GM19351 (cell line): ENCODE measurements at regions not wholly inside any gene's neighbourhood (a gene's known extent, or its start where the extent isn't known, plus 50 kb on each side); places are given as distances from the start of the nearest gene placed in this dataset.
"Not testable (repeated sequence)": the region's sequence is repeated elsewhere in the genome, so short reads cannot be mapped to it uniquely, and the experiment has no call there.

Experiments
- ATAC-seq: cut with Tn5 transposase; IDR thresholded peaks from one replicate; pipeline ENCODE4 v1.9.1; 2021; ENCODE audit warnings: mild to moderate bottlenecking, moderate library complexity; ENCODE audit not compliant: unreplicated experiment

- ATAC-seq, result no peak
Measured at GRCh38 chr13:78876915-78877549, 218.1 kb upstream of the OBI1 start.

GRCh38 chr13:78875792-78876580, 217.0 kb upstream of the OBI1 start:
- peak; percentile 81 for ATAC-seq

GRCh38 chr13:78868991-78869390, 210.0 kb upstream of the OBI1 start:
- ATAC-seq, result no peak

GRCh38 chr13:78867655-78868054, 208.7 kb upstream of the OBI1 start:
- ATAC-seq, result no peak

GRCh38 chr13:78866076-78866475, 207.1 kb upstream of the OBI1 start:
- not testable (repeated sequence) for ATAC-seq

- no peak for ATAC-seq
Measured at GRCh38 chr13:78862446-78862845, 203.5 kb upstream of the OBI1 start.

GRCh38 chr13:78852709-78853108, 193.8 kb upstream of the OBI1 start:
- ATAC-seq, result no peak

- ATAC-seq, result no peak
Measured at GRCh38 chr13:78845656-78846365, 186.9 kb upstream of the OBI1 start.

DNA sequence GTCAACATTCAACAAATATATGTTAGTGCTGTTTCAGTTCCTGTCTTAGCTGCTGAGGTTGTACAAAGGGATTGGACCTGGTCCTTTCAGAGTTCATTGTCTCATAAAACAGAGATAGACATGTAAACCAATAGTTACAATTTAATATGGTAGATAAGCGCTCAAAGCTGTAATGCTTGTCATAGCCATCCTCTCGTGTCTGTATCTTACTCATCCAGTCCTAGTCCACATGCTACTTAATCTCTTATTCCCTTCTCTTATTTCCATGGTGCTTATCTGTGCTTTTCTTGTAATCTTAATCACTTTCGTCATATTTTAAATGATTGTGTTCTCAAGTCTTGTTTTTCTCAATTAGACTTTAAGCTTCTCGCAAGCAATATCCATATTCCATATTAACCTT, 185.2 kb upstream of the OBI1 start:
- ATAC-seq, result no peak

GRCh38 chr13:78841358-78841963, 182.5 kb upstream of the OBI1 start:
- no peak for ATAC-seq

DNA sequence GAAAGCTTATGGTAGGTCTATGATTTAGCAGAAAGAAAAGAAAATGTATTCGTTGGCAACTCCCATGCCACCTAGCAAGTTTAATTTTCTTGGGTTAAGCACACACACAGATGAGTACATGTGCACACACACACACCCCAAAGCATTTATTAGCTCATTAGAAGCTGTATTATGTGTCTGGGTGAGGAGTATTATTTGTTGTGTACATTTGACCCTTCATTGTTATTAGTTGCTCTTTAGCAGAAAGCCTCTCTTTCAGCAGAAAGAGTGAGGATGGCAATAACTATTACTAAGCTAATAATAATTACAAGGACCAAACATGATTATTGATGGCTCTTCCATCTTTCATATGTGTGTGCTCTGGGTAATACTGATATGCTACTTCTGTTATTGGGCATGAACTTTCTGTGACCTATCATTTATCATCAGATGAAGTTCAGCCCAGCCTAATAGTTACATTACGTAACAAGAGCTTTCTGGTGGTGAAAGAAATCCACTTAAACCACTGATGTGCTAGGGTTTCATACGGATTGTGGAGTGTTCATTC, 177.4 kb upstream of the OBI1 start:
- no peak for ATAC-seq

DNA sequence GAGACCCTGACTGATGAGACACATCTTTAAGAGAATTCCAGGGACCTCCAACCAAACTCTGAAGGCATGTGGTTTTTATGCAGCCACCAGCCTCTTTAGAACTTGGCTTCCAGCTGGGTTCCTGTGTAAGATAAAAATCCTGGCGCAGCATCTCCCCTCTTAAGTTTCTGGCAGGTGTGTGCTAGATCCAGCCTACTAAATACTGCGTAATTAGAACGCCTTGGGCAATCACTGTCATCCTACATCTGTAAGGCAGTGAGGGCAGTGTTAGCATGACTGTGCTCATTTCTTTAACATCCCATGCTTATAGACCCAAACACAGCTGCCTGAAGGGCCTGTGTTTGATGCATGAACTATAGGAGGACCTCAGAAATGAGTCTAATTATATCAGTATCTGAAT, 173.5 kb upstream of the OBI1 start:
- no peak for ATAC-seq

- ATAC-seq, result no peak
Measured at GRCh38 chr13:78830508-78830907, 171.6 kb upstream of the OBI1 start.

- ATAC-seq, result no peak
Measured at GRCh38 chr13:78829821-78830220, 170.9 kb upstream of the OBI1 start.

- no peak for ATAC-seq
Measured at GRCh38 chr13:78827471-78827870, 168.5 kb upstream of the OBI1 start.

- no peak for ATAC-seq
Measured at GRCh38 chr13:78826936-78827335, 168.0 kb upstream of the OBI1 start.

DNA sequence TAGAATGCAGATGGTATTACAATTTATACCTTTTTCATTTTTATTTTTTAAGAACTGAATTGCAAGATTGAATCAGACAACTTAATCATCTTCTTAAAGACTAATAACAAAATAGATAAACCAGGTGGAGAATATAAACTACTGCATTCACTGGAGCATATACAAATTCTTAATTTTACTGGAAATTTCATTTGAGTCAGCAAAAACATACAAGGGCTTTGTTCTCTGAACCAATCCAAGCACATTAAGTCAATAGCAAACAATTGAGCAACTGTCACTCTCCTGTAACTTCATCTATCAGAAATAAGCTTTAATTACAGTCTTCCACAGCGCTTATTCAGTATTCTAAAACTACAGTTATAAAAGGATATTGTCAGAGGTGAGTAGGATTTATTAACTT, 167.4 kb upstream of the OBI1 start:
- no peak for ATAC-seq

DNA sequence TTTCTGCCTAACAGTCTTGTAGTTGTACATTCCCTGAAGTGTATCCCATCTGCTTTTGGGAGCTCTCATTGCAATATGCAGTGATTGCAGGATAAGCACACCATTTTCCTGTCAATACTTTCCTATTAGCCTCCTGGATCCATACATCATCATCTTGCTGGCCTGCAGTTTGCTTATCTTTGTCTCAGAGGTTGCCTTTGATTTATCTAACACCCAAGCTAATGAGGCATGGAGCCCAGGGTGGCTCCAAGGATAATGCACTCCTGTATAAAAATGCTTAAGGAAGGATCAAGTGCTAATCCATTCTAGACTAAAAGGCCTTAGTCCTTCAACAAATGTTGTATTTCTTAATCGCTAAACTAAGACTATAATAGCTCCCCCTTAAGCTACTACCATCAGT, 161.6 kb upstream of the OBI1 start:
- no peak for ATAC-seq

GRCh38 chr13:78816592-78816991, 157.6 kb upstream of the OBI1 start:
- ATAC-seq, result no peak

- ATAC-seq, result no peak
Measured at GRCh38 chr13:78816154-78816553, 157.2 kb upstream of the OBI1 start.

DNA sequence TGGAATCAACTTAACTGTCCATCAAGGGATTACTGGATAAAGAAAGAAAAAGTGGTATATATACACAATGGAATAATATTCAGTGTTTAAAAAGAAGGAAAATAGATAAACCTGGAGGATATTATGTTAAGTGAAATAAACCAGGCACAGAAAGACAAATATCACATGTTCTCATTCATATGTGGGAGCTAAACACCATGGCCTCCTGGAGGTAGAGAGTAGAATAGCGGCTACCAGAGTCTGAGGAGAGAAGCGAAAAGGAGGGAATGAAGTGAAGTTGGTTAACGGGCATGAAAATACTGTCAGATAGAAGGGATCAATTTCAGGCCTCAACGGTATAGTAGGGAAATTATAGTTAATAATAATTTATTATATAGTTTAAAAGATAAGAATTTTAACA, 147.5 kb upstream of the OBI1 start:
- ATAC-seq, result peak; percentile 86
